DND-41 (cell line): ENCODE measurements at regions not wholly inside any gene's neighbourhood (a gene's known extent, or its start where the extent isn't known, plus 50 kb on each side); places are given as distances from the start of the nearest gene placed in this dataset.

Experiments used
- CTCF ChIP-seq: IDR thresholded peaks from 2 replicates; pipeline ENCODE4 v1.5.1; 2012; ENCODE audit warnings: borderline replicate concordance, low read length, moderate library complexity, mild to moderate bottlenecking; ENCODE audit not compliant: poor library complexity, severe bottlenecking; ENCODE audit errors: extremely low read depth
- EZH2 ChIP-seq: IDR thresholded peaks from 3 replicates; pipeline ENCODE4 v1.6.1; 2012; ENCODE audit warnings: borderline replicate concordance, low read depth, mild to moderate bottlenecking, moderate library complexity, low read length, inconsistent platforms; ENCODE audit not compliant: severe bottlenecking

GRCh38 chr6:41457303-41457670 is 88.9 kb upstream of the FOXP4 start:
- no peak for TF ChIP-seq EZH2
- TF ChIP-seq CTCF = no peak
